ENCODE measurements at regions not wholly inside any gene's neighbourhood (a gene's known extent, or its start where the extent isn't known, plus 50 kb on each side); places are given as distances from the start of the nearest gene placed in this dataset.
A peak's percentile ranks its signal among the peaks of the same experiment; 100 is the strongest.

- peak; percentile 22 for DNase-seq
These were observed 366.8 kb upstream of the ZNF385D start for GRCh38 chr3:22117751-22118346.

- no peak for DNase-seq
These were observed 367.5 kb upstream of the ZNF385D start for GRCh38 chr3:22118542-22118941.

- DNase-seq: no peak
These were observed 370.2 kb upstream of the ZNF385D start for GRCh38 chr3:22121068-22121701.

GRCh38 chr3:22122567-22122966 is 371.6 kb upstream of the ZNF385D start:
- DNase-seq: no peak

GRCh38 chr3:22129101-22129500 is 378.1 kb upstream of the ZNF385D start:
- DNase-seq: no peak

GRCh38 chr3:22141769-22142168 is 390.8 kb upstream of the ZNF385D start:
- DNase-seq: no peak

- DNase-seq: no peak
These were observed 396.2 kb upstream of the ZNF385D start for GRCh38 chr3:22147161-22147560.

- DNase-seq: no peak
These were observed 405.9 kb upstream of the ZNF385D start for GRCh38 chr3:22156868-22157267.

GRCh38 chr3:22157848-22158247 is 406.8 kb upstream of the ZNF385D start:
- DNase-seq: no peak

GRCh38 chr3:22159004-22159695 is 408.1 kb upstream of the ZNF385D start:
- no peak for DNase-seq

GRCh38 chr3:22161315-22161714 is 410.3 kb upstream of the ZNF385D start:
- DNase-seq: no peak

GRCh38 chr3:22170370-22170769 is 419.4 kb upstream of the ZNF385D start:
- no peak for DNase-seq

- DNase-seq: no peak
These were observed 422.0 kb upstream of the ZNF385D start for GRCh38 chr3:22172964-22173363.

GRCh38 chr3:22175947-22176346 is 424.9 kb upstream of the ZNF385D start:
- DNase-seq: no peak

GRCh38 chr3:22176911-22177310 is 425.9 kb upstream of the ZNF385D start:
- DNase-seq: no peak

GRCh38 chr3:22189616-22190015 is 438.6 kb upstream of the ZNF385D start:
- DNase-seq: no peak

GRCh38 chr3:22199095-22199494 is 448.1 kb upstream of the ZNF385D start:
- DNase-seq: no peak

GRCh38 chr3:22208844-22209243 is 457.8 kb upstream of the ZNF385D start:
- DNase-seq: no peak

GRCh38 chr3:22209578-22209977 is 458.6 kb upstream of the ZNF385D start:
- no peak for DNase-seq

- DNase-seq: no peak
These were observed 459.7 kb upstream of the ZNF385D start for GRCh38 chr3:22210693-22211092.

- no peak for DNase-seq
These were observed 465.6 kb upstream of the ZNF385D start for GRCh38 chr3:22216601-22217000.

GRCh38 chr3:22225161-22225560 is 474.2 kb upstream of the ZNF385D start:
- DNase-seq: no peak

- DNase-seq: no peak
These were observed 477.7 kb upstream of the ZNF385D start for GRCh38 chr3:22228705-22229104.

GRCh38 chr3:22231061-22231460 is 480.1 kb upstream of the ZNF385D start:
- no peak for DNase-seq

All from amniotic stem cell (primary cell).